DOHH2 (cell line): ENCODE measurements at regions not wholly inside any gene's neighbourhood (a gene's known extent, or its start where the extent isn't known, plus 50 kb on each side); places are given as distances from the start of the nearest gene placed in this dataset.
"Not testable (repeated sequence)": the region's sequence is repeated elsewhere in the genome, so short reads cannot be mapped to it uniquely, and the experiment has no call there.

Source experiments
- H3F3A ChIP-seq: fragments of 200-600 bp; sonication (generic), shearing (Covaris generic); 2 replicates; pipeline ENCODE4 v1.6.0; 2016; ENCODE audit warnings: antibody characterized with exemption, mild to moderate bottlenecking; ENCODE audit not compliant: control insufficient read depth, insufficient read depth
- H3K27ac ChIP-seq: fragments of 200-600 bp; sonication (generic); 2 replicates; pipeline ENCODE4 v1.5.1; 2014; ENCODE audit warnings: low read depth, mild to moderate bottlenecking, low read length, moderate library complexity
- H3K27me3 ChIP-seq: fragments of 200-600 bp; sonication (generic); 2 replicates; pipeline ENCODE4 v1.6.1; 2014; ENCODE audit warnings: mild to moderate bottlenecking, low read length, mixed read lengths; ENCODE audit not compliant: control insufficient read depth
- H3K36me3 ChIP-seq: fragments of 200-600 bp; sonication (generic); 2 replicates; pipeline ENCODE4 v1.6.1; 2014; ENCODE audit warnings: mild to moderate bottlenecking, low read length, moderate library complexity, mixed read lengths; ENCODE audit not compliant: control insufficient read depth
- H3K4me1 ChIP-seq: fragments of 200-600 bp; sonication (generic); 2 replicates; pipeline ENCODE4 v1.6.1; 2014; ENCODE audit warnings: mild to moderate bottlenecking, low read length, mixed read lengths; ENCODE audit not compliant: control insufficient read depth
- H3K4me2 ChIP-seq: fragments of 200-600 bp; sonication (generic); 2 replicates; pipeline ENCODE4 v1.6.0; 2014; ENCODE audit warnings: mild to moderate bottlenecking, low read length, moderate library complexity
- H3K4me3 ChIP-seq: fragments of 200-600 bp; sonication (generic); 2 replicates; pipeline ENCODE4 v1.5.1; 2014; ENCODE audit warnings: mild to moderate bottlenecking, low read length, mixed read lengths
- H3K79me2 ChIP-seq: fragments of 200-600 bp; sonication (generic); 2 replicates; pipeline ENCODE4 v1.6.1; 2014; ENCODE audit warnings: mild to moderate bottlenecking, low read length, mixed read lengths; ENCODE audit not compliant: control insufficient read depth
- H3K9me2 ChIP-seq: fragments of 200-600 bp; sonication (generic); replicated peaks from 2 replicates; pipeline ENCODE4 v1.6.1; 2014; ENCODE audit warnings: mild to moderate bottlenecking, low read length, mixed read lengths; ENCODE audit not compliant: control insufficient read depth
- H3K9me3 ChIP-seq: fragments of 200-600 bp; sonication (generic); 2 replicates; pipeline ENCODE4 v1.6.1; 2014; ENCODE audit warnings: antibody characterized with exemption, low read length, mixed read lengths; ENCODE audit not compliant: control insufficient read depth, insufficient read depth
- H4K20me1 ChIP-seq: fragments of 200-600 bp; sonication (generic); 2 replicates; pipeline ENCODE4 v1.6.0; 2014; ENCODE audit warnings: low read depth, mild to moderate bottlenecking, antibody characterized with exemption, low read length, moderate library complexity; ENCODE audit not compliant: control insufficient read depth, insufficient read depth
- CTCF ChIP-seq: fragments of 200-600 bp; sonication (generic); IDR thresholded peaks from one replicate; pipeline ENCODE4 v1.5.1; 2014; ENCODE audit warnings: antibody characterized with exemption, mild to moderate bottlenecking, low read depth, low read length; ENCODE audit not compliant: poor library complexity, severe bottlenecking
- EZH2phosphoT487 ChIP-seq: fragments of 200-600 bp; sonication (generic); IDR thresholded peaks from 2 replicates; pipeline ENCODE4 v1.6.1; 2017; ENCODE audit warnings: borderline replicate concordance, mild to moderate bottlenecking, antibody characterized with exemption, low read length, moderate library complexity, mixed read lengths

DNA sequence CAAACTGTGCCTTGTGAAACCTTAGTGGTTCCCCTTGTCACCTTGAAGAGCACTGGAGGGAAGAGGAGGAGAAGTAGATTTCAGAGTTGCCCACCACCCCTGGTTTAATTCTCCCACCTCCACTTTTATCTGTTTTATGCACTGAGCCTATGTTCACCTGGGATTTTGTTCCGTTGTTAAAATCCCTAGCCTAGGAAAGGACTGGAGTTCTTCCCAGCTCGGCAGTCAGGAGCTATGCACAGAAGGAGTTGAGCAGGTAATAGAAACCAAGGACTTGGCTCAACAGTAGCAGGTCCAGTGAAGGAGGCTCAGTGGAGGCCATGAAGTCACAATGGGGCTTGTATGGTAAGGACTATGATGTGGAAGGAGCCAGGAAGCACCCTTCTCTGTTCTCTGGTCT lies 182.4 kb upstream of the ADRA1D start:
- Histone ChIP-seq H3K27ac (no peak overlapping the region), H3K79me2 (no peaks in the 10 kb centered on the region), H4K20me1 (no peaks in the 10 kb centered on the region), H3K27me3 (peaks cover 3% of the 10 kb centered on the region; the same call in 1 of the 2 replicates), H3K9me3 (no peaks in the 10 kb centered on the region), H3F3A (no peaks in the 10 kb centered on the region), H3K4me1 (no peaks in the 10 kb centered on the region), H3K4me3 (no peak overlapping the region), H3K9me2 (no peaks in the 10 kb centered on the region), H3K36me3 (no peaks in the 10 kb centered on the region), H3K4me2 (no peak overlapping the region)
- TF ChIP-seq CTCF (no peak), EZH2phosphoT487 (no peak)

- H3K4me2 ChIP-seq, H4K20me1 ChIP-seq, H3K27ac ChIP-seq, H3K79me2 ChIP-seq, H3K9me3 ChIP-seq, H3K27me3 ChIP-seq, H3K4me1 ChIP-seq, H3K9me2 ChIP-seq, H3F3A ChIP-seq, H3K36me3 ChIP-seq, H3K4me3 ChIP-seq: not testable (repeated sequence)
Measured at GRCh38 chr20:4430826-4431225, 181.7 kb upstream of the ADRA1D start.

DNA sequence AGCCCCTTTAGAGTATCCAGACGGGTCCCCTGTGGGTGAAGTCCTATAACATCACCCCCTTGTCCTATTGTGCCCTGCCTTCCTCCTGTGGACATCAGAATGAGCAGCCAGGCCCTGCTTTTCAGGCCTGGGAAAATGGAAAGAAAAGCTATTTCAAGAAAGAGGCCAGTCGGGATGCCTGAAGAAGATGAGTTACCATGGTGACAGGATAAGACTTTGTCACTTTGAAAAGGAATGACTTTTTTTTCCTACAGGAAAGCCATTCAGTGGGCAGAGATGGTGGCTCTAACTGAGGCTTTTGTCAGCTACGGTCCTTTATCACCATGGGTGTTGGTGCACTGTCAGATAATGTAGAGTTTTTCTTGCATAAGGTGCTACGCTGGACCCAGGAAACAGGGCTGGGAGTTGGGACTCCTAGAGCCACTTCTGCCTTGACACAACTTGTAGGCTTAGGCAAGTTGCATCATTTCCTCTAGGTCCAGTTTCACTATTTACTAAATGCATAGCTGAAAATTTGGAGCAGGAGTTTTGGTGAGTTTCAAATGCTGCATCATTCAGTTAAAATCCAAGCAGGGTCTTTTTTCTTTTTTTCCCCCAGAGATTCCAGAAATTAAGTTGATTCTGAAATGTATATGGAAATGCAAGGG lies 179.0 kb upstream of the ADRA1D start:
- H3K27ac ChIP-seq = no peak overlapping the region
- H3K9me3 ChIP-seq = no peaks in the 10 kb centered on the region
- H3K4me1 ChIP-seq = no peaks in the 10 kb centered on the region
- no peaks in the 10 kb centered on the region for H3F3A ChIP-seq
- no peak for TF ChIP-seq EZH2phosphoT487
- no peak for TF ChIP-seq CTCF
- H3K36me3 ChIP-seq = no peaks in the 10 kb centered on the region
- H3K9me2 ChIP-seq = no peaks in the 10 kb centered on the region
- no peak overlapping the region for H3K4me2 ChIP-seq
- no peaks in the 10 kb centered on the region for H4K20me1 ChIP-seq
- H3K4me3 ChIP-seq = no peak overlapping the region
- no peaks in the 10 kb centered on the region for H3K27me3 ChIP-seq
- H3K79me2 ChIP-seq = no peaks in the 10 kb centered on the region

DNA sequence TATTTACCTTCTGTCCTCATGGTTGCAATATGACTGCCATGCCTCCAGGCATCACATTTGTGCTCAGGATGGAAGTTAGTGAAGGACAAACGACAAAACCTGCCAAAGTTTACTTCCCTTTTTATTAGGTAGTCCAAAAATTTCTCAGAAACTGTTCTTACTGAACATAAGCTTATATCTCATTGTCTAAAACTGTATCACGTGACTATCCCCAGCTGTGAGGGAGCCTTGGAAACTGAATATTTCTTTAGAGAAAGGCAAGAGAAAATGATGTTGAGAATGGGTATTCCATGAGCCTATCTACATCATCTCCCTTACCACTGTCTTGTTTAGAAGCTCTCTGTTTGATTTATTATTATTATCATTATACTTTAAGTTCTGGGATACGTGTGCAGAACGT lies 169.1 kb upstream of the ADRA1D start:
- H3K9me3 ChIP-seq = no peaks in the 10 kb centered on the region
- H3K79me2 ChIP-seq = no peaks in the 10 kb centered on the region
- H3K4me1 ChIP-seq = no peaks in the 10 kb centered on the region
- H3F3A ChIP-seq = no peaks in the 10 kb centered on the region
- H3K36me3 ChIP-seq = no peaks in the 10 kb centered on the region
- H4K20me1 ChIP-seq = no peaks in the 10 kb centered on the region
- no peak overlapping the region for H3K4me2 ChIP-seq
- no peak overlapping the region for H3K27ac ChIP-seq
- no peak for TF ChIP-seq EZH2phosphoT487
- no peak for TF ChIP-seq CTCF
- no peaks in the 10 kb centered on the region for H3K27me3 ChIP-seq
- H3K4me3 ChIP-seq = no peak overlapping the region
- H3K9me2 ChIP-seq = no peaks in the 10 kb centered on the region
